ENCODE measurements at regions not wholly inside any gene's neighbourhood (a gene's known extent, or its start where the extent isn't known, plus 50 kb on each side); places are given as distances from the start of the nearest gene placed in this dataset.
"Not testable (repeated sequence)": the region's sequence is repeated elsewhere in the genome, so short reads cannot be mapped to it uniquely, and the experiment has no call there.

GRCh38 chr5:51159164-51159563, 224.1 kb upstream of the ISL1 start:
- H3K4me3 ChIP-seq: no peak overlapping the region
- 84% methylated on average over 2 of the region's 5 CpGs for WGBS
- H3K36me3 ChIP-seq: no peaks in the 10 kb centered on the region
- H3K9me3 ChIP-seq: peaks cover 14% of the 10 kb centered on the region
- no peaks in the 10 kb centered on the region for H3K27me3 ChIP-seq
- H3K4me1 ChIP-seq: no peaks in the 10 kb centered on the region
- no peak for DNase-seq (ENCODE audit: low spot score in 2 of 2)
- no peak overlapping the region for H3K27ac ChIP-seq
- TF ChIP-seq POLR2A (IDR thresholded peaks at IDR 0.05): no peak
- no peak for TF ChIP-seq POLR2AphosphoS5 (IDR thresholded peaks at IDR 0.05)
- no peak for TF ChIP-seq EP300 (IDR thresholded peaks at IDR 0.05)
- TF ChIP-seq CTCF (IDR thresholded peaks at IDR 0.05): no peak

DNA sequence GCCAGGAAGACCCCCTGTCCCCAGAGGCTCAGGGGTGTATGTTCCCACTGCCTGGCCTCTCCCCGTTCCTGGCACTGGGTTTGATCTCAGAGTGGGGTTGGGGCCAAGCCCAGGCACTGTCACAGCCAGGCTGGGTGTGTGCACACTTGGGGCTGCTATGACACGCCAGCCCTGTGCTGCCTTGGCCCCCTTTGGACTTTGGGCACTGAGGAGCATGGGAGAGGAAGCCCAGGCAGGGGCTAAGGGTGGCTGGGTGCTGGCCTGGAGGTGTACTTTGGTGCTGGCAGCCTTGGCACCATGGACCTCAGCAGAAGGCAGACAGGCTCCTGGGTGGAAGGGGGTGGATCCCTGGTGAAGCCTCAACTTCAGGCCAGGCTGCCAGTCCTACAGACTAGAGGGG, 223.6 kb upstream of the ISL1 start:
- no peaks in the 10 kb centered on the region for H3K27me3 ChIP-seq
- TF ChIP-seq POLR2AphosphoS5 (IDR thresholded peaks at IDR 0.05) (no peak), EP300 (IDR thresholded peaks at IDR 0.05) (no peak), CTCF (IDR thresholded peaks at IDR 0.05) (no peak), POLR2A (IDR thresholded peaks at IDR 0.05) (no peak)
- H3K4me1 ChIP-seq: no peaks in the 10 kb centered on the region
- DNase-seq (ENCODE audit: low spot score in 2 of 2): no peak
- H3K4me3 ChIP-seq: no peak overlapping the region
- peaks cover 14% of the 10 kb centered on the region for H3K9me3 ChIP-seq
- no peak overlapping the region for H3K27ac ChIP-seq
- WGBS: 58% methylated on average over 2 of the region's 2 CpGs
- no peaks in the 10 kb centered on the region for H3K36me3 ChIP-seq

DNA sequence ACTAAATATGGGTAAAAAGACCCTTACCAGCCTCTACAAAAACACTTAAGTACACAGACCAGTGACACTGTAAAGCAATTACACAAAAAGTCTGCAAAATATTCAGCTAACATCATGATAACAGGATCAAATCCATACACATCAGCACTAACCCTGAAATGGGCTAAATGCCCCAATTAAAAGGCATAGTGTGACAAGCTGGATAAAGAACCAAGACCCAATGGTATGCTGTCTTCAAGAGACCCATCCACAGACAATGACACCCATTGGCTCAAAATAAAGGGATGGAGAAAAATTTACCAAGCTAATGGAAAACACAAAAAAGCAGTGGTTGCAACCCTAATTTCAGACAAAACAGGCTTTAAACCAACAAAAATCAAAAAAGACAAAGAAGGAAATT, 221.0 kb upstream of the ISL1 start:
- no peak for DNase-seq (ENCODE audit: low spot score in 2 of 2)
- Histone ChIP-seq H3K27me3 (no peaks in the 10 kb centered on the region), H3K27ac (no peak overlapping the region), H3K4me3 (no peak overlapping the region), H3K4me1 (no peaks in the 10 kb centered on the region), H3K36me3 (no peaks in the 10 kb centered on the region), H3K9me3 (peaks cover 14% of the 10 kb centered on the region)
- no peak for TF ChIP-seq EP300 (IDR thresholded peaks at IDR 0.05)
- no peak for TF ChIP-seq POLR2AphosphoS5 (IDR thresholded peaks at IDR 0.05)
- no peak for TF ChIP-seq POLR2A (IDR thresholded peaks at IDR 0.05)
- no peak for TF ChIP-seq CTCF (IDR thresholded peaks at IDR 0.05)

DNA sequence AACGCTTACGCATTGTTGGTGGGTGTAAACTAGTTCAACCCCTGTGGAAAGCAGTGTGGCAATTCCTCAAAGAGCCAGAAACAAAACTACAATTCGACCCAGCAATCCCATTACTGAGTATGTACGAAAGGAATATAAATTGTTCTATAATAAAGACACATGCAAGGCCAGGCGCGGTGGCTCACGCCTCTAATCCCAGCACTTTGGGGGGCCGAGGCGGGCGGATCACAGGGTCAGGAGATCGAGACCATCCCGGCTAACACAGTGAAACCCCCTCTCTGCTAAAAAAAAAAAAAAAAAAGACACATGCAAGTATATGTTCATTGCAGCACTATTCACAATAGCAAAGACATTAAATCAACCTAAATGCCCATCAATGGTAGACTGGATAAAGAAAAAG, 217.6 kb upstream of the ISL1 start:
- not testable (repeated sequence) for DNase-seq (ENCODE audit: low spot score in 2 of 2); H3K9me3 ChIP-seq; H3K27ac ChIP-seq; H3K4me3 ChIP-seq; H3K4me1 ChIP-seq; H3K36me3 ChIP-seq; H3K27me3 ChIP-seq
- WGBS: 91% methylated on average over 12 of the region's 12 CpGs

- WGBS: 48% methylated on average over 7 of the region's 7 CpGs
- H3K9me3 ChIP-seq: no peaks in the 10 kb centered on the region
- no peaks in the 10 kb centered on the region for H3K36me3 ChIP-seq
- no peak for TF ChIP-seq POLR2AphosphoS5 (IDR thresholded peaks at IDR 0.05)
- TF ChIP-seq POLR2A (IDR thresholded peaks at IDR 0.05): no peak
- TF ChIP-seq EP300 (IDR thresholded peaks at IDR 0.05): no peak
- TF ChIP-seq CTCF (IDR thresholded peaks at IDR 0.05): no peak
- DNase-seq (ENCODE audit: low spot score in 2 of 2): no peak
- H3K4me1 ChIP-seq: no peaks in the 10 kb centered on the region
- no peaks in the 10 kb centered on the region for H3K27me3 ChIP-seq
- no peak overlapping the region for H3K4me3 ChIP-seq
- H3K27ac ChIP-seq: no peak overlapping the region
Measured at GRCh38 chr5:51172903-51173626, 210.2 kb upstream of the ISL1 start.

All from suprapubic skin (tissue), 4 donors.